Skeletal muscle satellite cell (primary cell): ENCODE measurements at regions not wholly inside any gene's neighbourhood (a gene's known extent, or its start where the extent isn't known, plus 50 kb on each side); places are given as distances from the start of the nearest gene placed in this dataset.

Source experiments
- H3K27me3 ChIP-seq: 2 replicates; pipeline ENCODE4 v1.7.0; 2013; ENCODE audit warnings: low read length; ENCODE audit not compliant: control insufficient read depth, insufficient read depth
- H3K36me3 ChIP-seq: 2 replicates; pipeline ENCODE4 v1.7.0; 2013; ENCODE audit warnings: mild to moderate bottlenecking, control low read depth, low read length; ENCODE audit not compliant: insufficient read depth
- H3K4me1 ChIP-seq: 2 replicates; pipeline ENCODE4 v1.7.0; 2013; ENCODE audit warnings: low read length; ENCODE audit not compliant: control insufficient read depth, insufficient read depth
- H3K4me2 ChIP-seq: 2 replicates; pipeline ENCODE4 v1.7.0; 2013; ENCODE audit warnings: mild to moderate bottlenecking, low read length
- H3K4me3 ChIP-seq: 2 replicates; pipeline ENCODE4 v1.7.0; 2013; ENCODE audit warnings: low read length
- H3K9ac ChIP-seq: 2 replicates; pipeline ENCODE4 v1.7.0; 2013; ENCODE audit warnings: mild to moderate bottlenecking, low read depth, low read length, moderate library complexity
- H3K9me3 ChIP-seq: replicated peaks from 2 replicates; pipeline ENCODE4 v1.7.0; 2013; ENCODE audit warnings: mild to moderate bottlenecking, control low read depth, low read length

DNA sequence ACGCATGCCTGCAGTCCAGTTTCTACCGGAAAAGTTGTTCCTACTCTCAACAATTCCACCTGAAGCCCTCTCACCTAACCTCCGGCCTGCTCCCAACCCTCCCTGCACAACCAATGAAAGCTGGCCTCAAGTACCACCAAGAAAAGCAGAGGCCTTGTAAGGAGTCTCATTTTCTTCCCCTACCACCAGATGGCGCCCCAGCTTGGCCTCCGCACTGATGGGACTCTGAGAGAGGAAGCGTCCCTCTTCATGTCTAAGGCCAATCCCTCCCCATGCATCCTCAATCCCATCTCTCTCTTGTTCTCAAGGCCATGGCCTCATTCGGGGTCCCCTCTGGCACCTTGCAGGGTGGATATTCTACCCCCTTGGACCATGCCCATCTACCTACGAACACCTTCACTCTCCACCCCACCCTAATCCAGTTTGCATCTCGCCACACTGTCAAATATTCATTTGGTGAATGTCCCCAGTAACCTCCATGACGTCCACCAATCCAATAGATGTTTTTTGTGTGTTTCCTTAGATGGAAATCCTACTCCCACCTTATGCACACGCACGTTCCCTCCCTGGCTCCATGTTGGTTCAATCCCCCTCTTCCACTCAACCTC lies 412.8 kb downstream of the ZNF536 start:
- H3K36me3 ChIP-seq: no peaks in the 10 kb centered on the region
- no peaks in the 10 kb centered on the region for H3K4me1 ChIP-seq
- H3K9ac ChIP-seq: no peak overlapping the region
- H3K27me3 ChIP-seq: no peaks in the 10 kb centered on the region
- no peak overlapping the region for H3K4me2 ChIP-seq
- H3K9me3 ChIP-seq: no peaks in the 10 kb centered on the region
- no peak overlapping the region for H3K4me3 ChIP-seq

DNA sequence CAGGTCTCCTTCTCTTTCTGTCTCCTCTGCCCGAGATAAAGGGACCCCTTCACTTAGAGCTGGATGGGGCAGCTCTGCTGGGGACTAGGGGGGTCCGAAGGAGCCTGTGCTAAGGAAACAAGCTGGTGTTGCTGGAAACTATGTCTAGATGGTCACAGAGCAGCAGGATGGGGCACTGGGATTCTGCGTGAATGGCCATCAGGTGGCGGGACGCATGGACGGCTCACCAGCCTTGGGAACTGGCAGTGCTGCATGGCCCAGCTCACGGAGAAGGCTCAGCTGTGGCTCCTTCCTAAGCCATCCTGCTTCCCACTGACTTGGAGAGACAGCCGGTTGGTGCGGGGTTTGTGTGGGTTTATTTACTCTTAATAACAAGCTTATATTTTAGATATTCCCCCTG lies 411.8 kb downstream of the ZNF536 start:
- no peak overlapping the region for H3K9ac ChIP-seq
- H3K27me3 ChIP-seq: no peaks in the 10 kb centered on the region
- no peaks in the 10 kb centered on the region for H3K4me1 ChIP-seq
- no peak overlapping the region for H3K4me3 ChIP-seq
- no peak overlapping the region for H3K4me2 ChIP-seq
- no peaks in the 10 kb centered on the region for H3K36me3 ChIP-seq
- no peaks in the 10 kb centered on the region for H3K9me3 ChIP-seq

DNA sequence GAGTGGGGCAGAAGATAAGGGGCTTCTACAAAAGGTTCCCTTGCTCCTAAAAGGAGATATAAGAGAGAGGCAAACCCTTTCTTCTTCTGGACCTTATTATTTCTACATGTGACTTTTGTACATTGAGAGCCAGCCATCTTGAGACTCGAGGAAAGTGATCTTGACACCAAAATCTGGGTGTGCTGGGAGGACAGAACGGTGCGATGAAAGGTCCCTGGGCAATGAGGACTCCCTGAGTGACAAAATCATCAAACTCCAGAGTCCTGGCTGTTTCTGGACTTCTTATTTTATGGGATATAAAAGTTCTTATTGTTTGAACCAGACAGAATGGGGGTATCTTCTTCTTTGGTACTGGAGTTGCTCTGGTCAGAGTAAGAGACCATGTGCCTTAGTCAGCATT lies 411.0 kb downstream of the ZNF536 start:
- H3K4me1 ChIP-seq: no peaks in the 10 kb centered on the region

DNA sequence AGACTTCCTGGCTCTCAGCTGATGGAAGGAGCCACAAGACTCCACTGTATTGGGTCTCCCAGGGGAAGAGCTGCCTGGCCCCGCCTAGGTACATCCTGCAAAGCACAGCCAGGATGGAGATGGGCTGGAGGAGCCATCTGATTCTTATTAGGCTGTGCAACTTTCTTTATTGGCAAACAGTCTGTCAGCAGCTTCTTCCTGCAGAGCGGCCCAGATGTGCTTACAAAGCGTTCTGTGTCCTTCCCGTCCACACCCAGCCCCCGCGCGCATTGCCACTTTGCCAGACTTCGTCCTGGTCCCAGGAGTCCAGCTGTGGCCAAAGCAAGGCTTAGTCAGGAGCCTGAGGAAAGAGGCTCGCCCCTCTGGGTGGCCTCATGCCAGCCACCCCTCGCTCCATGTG lies 409.3 kb downstream of the ZNF536 start:
- H3K9me3 ChIP-seq: no peaks in the 10 kb centered on the region
- H3K27me3 ChIP-seq: no peaks in the 10 kb centered on the region
- H3K4me2 ChIP-seq: no peak overlapping the region
- no peak overlapping the region for H3K4me3 ChIP-seq
- H3K9ac ChIP-seq: no peak overlapping the region
- no peaks in the 10 kb centered on the region for H3K4me1 ChIP-seq
- H3K36me3 ChIP-seq: no peaks in the 10 kb centered on the region

More for the DNA sequence above, 411.0 kb downstream of the ZNF536 start:
- Histone ChIP-seq H3K36me3 (no peaks in the 10 kb centered on the region), H3K4me3 (no peak overlapping the region), H3K9ac (no peak overlapping the region), H3K4me2 (no peak overlapping the region), H3K27me3 (no peaks in the 10 kb centered on the region), H3K9me3 (no peaks in the 10 kb centered on the region)

DNA sequence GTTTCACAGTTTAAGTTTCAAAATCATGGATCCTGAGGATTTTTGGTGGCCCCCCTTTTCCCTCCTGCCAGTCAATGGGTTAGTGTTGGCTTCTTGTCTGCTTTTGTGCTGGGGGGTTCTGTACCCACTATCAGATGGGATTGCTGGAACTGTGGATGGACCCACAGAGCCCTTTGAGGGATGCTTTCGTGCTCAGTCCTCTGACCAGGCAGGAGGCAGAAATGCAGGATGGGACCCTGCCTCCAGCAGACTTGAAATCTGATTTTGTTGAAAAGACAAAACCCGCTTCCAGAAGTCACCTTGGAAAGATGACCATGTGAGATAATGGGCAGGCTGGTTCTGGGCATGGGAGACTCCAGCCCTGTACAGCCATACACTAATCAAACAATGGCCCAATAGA lies 408.9 kb downstream of the ZNF536 start:
- H3K9me3 ChIP-seq: no peaks in the 10 kb centered on the region
- H3K27me3 ChIP-seq: no peaks in the 10 kb centered on the region
- H3K4me3 ChIP-seq: no peak overlapping the region
- H3K4me2 ChIP-seq: no peak overlapping the region
- H3K9ac ChIP-seq: no peak overlapping the region
- no peaks in the 10 kb centered on the region for H3K4me1 ChIP-seq
- no peaks in the 10 kb centered on the region for H3K36me3 ChIP-seq

DNA sequence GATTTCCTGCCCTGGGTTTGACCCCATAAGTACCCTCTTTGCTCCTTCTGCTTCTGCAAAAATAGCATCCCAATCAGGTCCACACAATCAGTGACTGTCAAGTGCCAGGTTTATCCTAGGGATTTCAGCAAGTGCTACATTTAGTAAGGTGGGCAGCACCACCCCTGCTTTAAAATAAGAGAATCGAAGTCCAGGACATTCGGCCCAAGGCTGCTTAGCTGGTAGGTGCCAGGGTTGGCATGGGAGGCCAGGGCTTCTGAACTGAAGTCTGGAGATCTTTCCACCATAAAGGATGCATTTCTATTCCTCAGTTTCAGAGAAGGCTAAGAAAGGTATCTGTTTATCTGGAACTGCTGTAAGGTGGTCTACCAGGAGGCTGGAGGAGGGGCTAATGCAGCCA lies 408.3 kb downstream of the ZNF536 start:
- Histone ChIP-seq H3K27me3 (no peaks in the 10 kb centered on the region), H3K4me2 (no peak overlapping the region)

DNA sequence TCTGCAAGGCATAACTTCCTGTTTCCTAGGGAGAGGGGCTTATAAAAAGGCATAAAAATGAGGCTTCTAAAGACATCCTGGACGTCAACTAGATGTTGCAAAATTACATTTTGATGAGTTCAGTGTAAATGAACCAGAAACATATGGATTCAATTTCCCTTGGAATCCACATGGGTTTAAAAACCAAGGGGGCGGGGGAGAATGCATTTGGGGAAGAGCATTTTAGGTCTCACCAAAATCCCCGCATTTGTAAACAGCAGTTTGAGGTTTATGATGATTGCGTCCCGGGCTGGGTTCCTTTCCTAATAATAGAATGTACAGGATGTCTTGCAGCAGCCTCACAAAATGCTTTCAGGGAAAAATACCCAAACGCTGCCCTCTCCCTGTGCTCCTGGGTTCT lies 407.8 kb downstream of the ZNF536 start:
- Histone ChIP-seq H3K9me3 (no peaks in the 10 kb centered on the region), H3K27me3 (no peaks in the 10 kb centered on the region), H3K4me3 (no peak overlapping the region), H3K4me1 (no peaks in the 10 kb centered on the region), H3K36me3 (no peaks in the 10 kb centered on the region), H3K9ac (no peak overlapping the region), H3K4me2 (no peak overlapping the region)

More for the DNA sequence above, 408.3 kb downstream of the ZNF536 start:
- no peaks in the 10 kb centered on the region for H3K9me3 ChIP-seq
- no peak overlapping the region for H3K9ac ChIP-seq
- H3K4me1 ChIP-seq: no peaks in the 10 kb centered on the region
- H3K36me3 ChIP-seq: no peaks in the 10 kb centered on the region
- H3K4me3 ChIP-seq: no peak overlapping the region

DNA sequence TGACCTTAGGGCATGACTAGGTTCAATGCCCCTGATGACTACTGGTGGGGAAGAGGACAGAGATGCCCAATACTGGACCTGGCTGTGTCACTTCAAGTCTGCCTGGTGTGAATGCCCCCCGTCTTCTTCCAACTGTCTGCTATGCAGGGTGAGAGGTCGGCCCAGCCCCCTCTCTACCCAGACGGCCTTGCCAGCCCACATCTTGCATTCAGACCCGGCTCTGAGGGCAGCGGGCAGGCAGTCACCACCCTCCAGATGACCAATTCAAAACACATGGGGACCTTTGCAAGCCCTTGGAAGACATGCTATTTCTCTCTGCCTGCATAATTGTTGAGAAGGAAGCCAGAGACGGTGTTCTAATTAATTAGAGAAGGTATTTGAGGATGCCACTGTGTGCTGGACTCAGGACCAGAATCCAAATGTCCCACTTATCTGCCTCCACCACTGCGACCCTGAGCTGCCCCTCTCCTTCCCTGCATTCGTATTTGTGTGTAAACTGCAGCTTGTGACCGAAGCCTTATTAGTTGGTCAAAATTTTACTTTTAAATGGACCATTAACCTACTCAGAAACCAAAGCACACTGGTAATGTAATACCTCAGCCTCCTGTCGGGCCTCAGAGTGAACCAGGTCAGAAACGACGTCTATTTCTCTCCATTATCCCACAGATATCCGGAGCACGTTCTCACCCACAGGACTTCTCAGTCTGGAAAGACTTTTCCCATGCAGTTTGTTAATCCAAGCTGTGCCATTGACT lies 407.0 kb downstream of the ZNF536 start:
- Histone ChIP-seq H3K9ac (no peak overlapping the region), H3K27me3 (no peaks in the 10 kb centered on the region), H3K4me1 (no peaks in the 10 kb centered on the region), H3K36me3 (no peaks in the 10 kb centered on the region), H3K4me2 (no peak overlapping the region), H3K9me3 (no peaks in the 10 kb centered on the region), H3K4me3 (no peak overlapping the region)

DNA sequence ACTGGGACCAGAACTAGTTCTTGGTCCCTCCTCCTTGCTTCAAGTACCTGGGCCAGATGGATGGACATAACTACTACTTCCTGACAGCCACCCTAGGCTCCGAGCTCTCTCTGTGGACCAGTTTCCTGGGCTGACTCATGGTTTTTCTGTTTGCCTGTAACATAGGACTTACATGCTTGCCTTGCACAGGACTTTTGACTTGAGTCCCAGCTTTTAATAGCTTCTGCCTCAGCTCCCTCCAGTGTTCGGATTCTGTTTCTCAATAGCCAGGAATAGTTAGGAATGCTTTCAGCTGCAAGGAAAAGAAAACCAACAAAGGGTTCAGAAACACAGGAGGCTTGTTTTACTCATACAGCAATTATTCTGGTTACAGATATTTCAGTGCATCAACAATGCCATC lies 405.9 kb downstream of the ZNF536 start:
- Histone ChIP-seq H3K9me3 (no peaks in the 10 kb centered on the region), H3K36me3 (no peaks in the 10 kb centered on the region)

DNA sequence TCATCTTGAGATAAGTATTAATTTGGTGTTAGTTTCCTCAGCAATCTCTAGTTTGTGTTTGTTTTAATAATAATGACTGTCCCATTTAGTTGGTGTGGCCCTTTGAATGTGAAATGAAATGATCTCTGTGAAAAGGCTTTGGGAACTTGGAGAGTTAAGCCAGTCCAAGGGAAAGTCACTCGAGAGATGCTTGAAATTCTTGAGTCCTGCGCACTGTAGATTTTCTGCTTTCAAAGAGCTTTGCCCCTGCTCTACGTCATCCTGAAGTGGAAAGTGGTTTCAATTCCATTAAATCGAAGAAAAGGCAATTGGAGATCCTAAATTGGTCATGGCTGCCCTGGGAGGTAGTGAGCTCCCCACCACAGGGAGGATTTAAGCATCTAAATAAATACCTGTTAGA lies 403.8 kb downstream of the ZNF536 start:
- Histone ChIP-seq H3K4me3 (no peak overlapping the region), H3K36me3 (no peaks in the 10 kb centered on the region), H3K9me3 (no peaks in the 10 kb centered on the region), H3K27me3 (no peaks in the 10 kb centered on the region), H3K4me1 (no peaks in the 10 kb centered on the region), H3K9ac (no peak overlapping the region), H3K4me2 (no peak overlapping the region)

More for the DNA sequence above, 405.9 kb downstream of the ZNF536 start:
- Histone ChIP-seq H3K4me1 (no peaks in the 10 kb centered on the region), H3K4me3 (no peak overlapping the region), H3K27me3 (no peaks in the 10 kb centered on the region), H3K9ac (no peak overlapping the region), H3K4me2 (no peak overlapping the region)

DNA sequence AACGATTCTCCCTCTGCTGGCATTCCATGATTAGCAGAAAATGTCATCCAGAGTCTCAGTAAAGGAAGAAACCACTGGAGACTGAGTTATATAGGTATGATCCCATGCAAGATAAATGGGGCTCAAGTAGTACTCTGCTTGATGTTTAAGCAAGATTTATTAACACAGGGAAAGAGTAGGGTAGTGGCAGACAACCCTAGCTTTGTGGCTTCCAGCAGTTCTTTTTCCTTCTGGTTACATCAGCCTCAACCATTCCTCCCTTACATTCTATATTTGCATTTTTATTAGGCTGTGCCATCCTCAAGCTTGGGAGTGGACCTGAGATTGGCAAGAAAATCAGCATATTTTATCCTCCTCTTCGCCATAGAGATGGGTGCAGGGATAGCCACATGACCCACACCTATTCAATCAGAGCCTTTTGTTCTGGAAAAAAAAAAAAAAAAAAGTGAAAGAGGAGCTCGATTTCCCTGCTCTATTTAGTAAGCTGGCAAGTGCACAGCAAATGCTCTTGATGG lies 402.1 kb downstream of the ZNF536 start:
- no peaks in the 10 kb centered on the region for H3K4me1 ChIP-seq
- H3K27me3 ChIP-seq: no peaks in the 10 kb centered on the region
- H3K9me3 ChIP-seq: no peaks in the 10 kb centered on the region
- no peak overlapping the region for H3K9ac ChIP-seq
- H3K36me3 ChIP-seq: no peaks in the 10 kb centered on the region
- no peak overlapping the region for H3K4me2 ChIP-seq
- H3K4me3 ChIP-seq: no peak overlapping the region

DNA sequence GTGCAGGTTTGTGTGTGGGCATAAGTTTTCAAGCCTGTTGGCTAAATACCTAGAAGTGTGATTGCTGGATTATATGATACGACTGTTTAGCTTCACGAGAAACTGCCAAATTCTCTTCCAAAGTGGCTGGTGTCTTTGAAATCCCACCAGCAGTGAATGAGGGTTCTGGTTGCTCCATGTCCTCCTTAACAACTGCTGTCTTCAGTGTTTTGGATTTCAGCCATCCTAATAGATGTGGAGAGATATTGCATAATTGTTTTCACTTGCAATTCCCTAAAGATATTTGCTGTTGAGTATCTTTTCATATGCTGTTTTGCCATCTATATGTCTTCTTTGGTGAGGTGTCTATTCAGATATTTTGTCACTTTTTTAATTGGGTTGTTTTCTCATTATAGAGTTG lies 390.5 kb downstream of the ZNF536 start:
- Histone ChIP-seq H3K36me3 (no peaks in the 10 kb centered on the region), H3K9ac (no peak overlapping the region), H3K4me2 (no peak overlapping the region), H3K9me3 (peaks cover 3% of the 10 kb centered on the region), H3K4me1 (no peaks in the 10 kb centered on the region), H3K27me3 (no peaks in the 10 kb centered on the region), H3K4me3 (no peak overlapping the region)
